IPS-NIHi7 (cell line): ENCODE measurements at regions not wholly inside any gene's neighbourhood (a gene's known extent, or its start where the extent isn't known, plus 50 kb on each side); places are given as distances from the start of the nearest gene placed in this dataset.

Experiments used
- DNase-seq: peaks from one replicate; pipeline ENCODE4 v3.0.0; 2012; ENCODE audit warnings: mixed read lengths; ENCODE audit errors: extremely low spot score

DNA sequence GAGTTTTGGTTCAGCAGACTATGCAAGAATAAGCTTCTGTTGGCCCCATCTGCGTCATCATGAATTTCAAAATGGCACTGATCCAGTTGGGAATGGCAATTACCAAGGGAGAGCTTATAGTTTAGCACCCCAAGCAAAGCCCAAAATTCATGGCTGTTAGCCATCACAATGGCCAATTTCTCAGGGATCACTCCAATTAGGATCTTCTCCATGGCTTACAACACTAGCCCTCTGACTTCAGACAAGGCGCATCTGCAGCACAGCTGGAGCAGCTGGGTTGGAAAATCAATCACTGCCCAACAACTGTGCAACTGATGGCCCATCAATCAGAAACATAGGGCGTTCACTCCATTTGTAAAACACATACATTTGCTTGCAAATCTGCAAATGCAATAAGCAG lies 273.6 kb downstream of the SRBD1 start:
- no peak for DNase-seq

DNA sequence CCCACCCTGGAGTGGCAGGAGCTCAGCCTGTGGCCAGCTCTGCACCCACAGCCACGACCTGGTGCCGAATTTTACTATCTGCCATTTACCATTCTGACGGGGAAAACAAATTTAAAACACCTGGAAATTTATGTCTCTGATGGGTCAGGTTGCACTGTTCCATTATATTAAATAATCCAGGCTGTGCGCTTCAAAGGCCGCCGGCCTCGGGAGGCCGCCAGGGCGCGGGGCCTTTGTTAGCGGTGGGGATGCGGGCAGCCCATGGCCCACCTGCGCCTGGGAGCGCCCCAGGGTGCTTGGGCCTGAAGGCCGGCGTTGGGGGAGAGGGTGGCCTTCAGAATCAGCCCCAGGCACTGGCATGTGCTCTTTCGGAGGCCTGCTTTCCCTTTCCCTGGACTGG lies 276.9 kb downstream of the SRBD1 start:
- DNase-seq, result no peak

DNA sequence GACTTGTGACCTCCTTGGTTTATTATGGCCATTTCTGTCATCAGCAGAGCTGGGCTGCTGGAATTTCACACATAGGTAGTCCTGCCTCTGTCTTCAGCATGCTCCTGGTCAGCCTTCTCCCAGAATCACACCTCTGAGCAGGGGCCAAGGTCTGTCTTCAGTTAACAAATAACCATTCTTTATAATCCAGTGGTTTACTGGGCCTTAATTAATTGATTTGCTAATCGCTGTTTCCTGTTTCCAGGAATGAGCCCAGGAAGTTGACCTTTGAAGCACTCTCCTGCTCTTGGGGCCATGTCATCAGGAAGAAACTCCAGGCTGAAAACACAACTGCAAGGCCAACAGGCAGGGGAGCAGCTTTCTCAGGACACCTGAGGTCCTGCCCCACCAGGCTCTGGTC lies 278.5 kb downstream of the SRBD1 start:
- DNase-seq, result no peak

DNA sequence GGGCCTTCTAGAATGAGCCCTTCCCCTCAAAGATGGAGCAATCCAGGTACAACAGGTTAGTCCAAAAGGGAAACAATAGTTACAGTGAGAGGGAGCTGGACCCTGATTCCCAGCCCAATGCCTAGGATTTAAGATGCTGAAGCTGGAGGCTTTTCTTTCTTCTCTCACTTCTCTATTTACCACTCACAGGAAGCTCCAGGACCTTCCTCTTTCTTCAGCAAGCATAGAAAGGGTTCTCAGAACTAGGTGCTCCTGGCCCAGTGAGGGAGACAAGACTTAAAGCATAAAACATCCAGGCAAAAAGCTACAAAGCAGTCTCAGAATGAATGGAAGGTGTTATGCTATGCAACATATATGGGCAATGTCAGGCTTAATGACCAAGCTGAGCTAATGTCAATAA lies 279.0 kb downstream of the SRBD1 start:
- DNase-seq, result no peak

DNA sequence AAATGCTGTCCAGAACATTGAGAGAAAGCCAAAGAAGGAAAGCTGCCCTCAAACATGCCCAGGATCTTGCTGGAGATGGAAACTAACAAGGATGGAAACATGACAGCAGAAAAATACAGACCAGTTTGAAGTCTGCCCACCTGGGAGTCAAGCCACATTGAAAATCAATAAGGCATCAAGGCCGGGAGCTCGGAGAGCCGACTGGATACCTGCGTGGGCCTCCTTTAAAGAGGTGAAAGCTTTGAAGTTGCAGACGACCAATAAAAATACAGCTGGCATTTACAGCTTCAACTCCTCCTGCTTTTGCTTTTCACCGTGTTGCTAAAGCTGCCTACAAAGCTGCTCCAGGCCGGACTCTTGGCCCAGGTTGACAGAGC lies 279.7 kb downstream of the SRBD1 start:
- no peak for DNase-seq

DNA sequence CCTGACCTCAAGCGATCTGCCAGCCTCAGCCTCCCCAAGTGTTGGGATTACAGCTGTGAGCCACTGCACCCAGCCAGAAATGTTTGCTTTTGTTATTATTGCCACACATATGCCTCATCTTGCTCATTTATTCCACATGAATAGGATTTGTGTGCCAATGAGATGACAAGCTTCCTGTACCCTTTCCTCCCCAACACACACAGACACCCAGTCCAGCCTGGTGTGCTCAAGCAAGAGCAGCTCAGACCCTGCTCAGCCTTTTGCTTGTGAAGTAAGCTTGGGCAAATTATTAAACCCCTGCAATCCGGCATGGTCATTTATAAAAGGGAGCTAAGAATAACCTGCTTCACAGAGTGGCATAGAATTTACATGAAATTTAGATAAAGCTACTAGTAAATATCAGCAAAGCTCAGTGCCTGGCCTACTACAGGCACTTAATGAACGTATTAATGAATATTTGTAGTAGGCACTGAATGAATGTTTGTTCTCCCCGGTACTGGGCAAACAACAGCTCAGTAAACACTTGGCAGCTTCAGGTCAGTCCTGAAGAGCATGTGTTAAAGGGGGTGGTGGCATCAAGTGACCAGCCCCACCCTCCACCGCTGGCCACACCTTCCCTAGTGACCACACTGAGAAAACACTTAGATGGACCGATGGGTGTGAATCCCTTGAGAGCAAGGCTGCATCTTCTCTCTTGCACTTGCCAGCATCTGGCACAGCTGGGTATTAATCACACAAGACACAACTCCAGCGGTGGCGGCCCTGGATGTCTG lies 280.2 kb downstream of the SRBD1 start:
- no peak for DNase-seq

DNA sequence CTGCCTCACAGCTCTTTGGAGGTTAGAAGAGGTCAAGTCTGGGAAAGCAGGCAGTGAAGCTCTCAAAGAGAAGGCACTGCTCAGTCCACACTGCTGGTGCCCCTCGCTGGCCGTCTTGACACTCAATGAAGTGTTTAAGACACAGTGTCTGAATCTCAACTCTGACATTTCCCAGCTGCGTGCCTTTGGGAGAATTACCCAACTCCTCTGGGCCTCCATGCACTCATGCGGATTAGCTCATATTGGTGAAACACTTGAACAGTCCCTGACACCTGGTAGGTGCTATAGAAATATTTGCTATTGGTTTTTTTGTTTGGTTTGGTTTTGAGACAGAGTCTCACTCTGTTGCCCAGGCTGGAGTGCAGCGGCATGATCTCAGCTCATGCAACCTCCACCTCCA lies 281.0 kb downstream of the SRBD1 start:
- no peak for DNase-seq

DNA sequence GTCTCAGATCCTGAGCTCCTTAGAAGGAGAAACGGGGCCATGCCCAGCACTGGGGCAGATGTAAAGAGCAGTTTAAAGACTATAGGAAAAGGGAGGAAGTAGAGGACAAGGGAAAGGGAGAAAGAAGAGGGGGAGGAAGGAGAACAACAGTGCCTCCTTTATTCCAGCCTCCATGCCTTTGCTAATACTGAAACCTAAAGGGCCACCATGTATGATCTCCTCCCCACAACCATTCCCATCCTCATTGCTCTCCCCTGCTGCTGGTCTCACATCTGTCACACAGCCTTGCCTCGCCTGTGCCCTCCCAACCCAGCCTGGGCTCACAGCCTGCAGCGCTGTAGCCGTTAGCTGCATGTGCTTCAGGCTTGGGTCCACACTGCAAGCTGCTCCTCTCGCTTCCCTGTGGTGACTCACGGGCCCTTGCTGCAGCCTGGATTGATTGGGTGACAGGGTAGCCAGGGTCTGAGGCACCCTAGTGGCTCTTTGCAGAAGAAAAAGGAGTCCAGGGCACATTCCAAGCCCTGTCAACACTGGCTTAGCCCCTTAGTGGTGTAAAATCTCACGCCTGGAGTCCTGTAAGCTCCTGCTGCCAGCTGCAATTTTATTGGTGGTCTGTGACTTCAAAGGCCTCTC lies 281.9 kb downstream of the SRBD1 start:
- peak; percentile 67 for DNase-seq

DNA sequence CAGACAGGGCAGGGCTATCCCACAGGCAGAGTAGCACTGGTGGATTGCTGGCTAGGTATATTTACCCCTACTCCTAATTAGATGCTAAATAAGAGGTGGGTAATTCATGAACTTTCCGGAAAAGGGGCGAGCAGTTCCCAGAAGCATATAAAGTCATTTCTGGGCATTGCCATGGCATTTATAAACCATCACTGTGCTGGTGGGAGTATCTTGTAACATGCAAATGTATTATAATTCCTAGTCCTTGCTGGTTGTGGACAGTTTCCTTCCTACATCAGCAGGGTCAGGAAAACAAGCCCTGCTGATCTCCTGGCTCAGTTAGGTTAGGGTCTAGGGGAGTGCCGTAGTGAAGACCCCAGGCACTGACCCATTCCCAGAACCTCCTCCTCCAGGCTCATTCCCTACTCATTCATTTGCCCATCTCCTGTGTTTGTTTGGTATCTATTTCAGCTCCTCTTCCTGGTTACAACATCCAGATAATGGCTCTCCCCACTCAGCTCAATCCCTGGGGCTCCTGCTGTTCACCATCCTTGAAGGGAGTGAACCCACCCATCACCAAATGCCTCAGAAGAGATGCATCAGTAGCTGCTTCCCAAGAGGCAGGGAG lies 282.7 kb downstream of the SRBD1 start:
- DNase-seq, result no peak

DNA sequence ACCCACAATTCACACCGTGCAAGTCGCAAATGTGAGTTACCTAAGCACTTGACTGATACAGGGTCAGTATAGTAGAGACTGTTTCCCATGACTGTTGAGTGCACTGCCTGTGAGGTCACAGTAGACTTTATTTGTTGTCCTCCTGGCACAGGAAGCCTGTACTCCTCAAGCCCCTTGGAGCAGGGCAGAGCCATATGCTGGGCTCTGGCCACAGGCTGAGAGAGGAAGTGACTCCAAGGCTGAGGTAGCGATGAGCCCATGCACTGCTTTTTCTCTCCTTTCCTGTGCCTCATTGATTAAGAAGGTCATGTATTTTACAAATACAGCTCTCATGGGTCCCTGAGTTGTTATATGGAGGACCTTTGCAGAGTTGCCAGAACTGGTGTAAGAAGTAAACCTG lies 287.7 kb downstream of the SRBD1 start:
- no peak for DNase-seq

DNA sequence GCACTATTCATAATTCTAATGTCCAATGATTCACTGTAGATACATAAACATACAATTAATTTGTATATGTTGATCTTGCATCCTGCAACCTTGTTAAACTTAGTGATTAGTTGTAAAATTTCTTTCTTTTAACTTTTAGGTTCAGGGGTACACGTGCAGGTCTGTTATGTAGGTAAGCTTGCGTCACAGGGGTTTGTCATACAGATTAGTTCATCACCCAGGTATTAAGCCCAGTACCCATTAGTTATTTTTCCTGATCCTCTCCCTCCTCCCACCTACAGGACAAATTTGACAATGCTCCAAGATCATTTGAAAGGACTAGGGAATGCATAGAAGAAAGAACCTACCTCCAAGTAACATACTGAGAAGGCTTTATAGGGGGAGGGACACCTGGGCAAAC lies 290.1 kb downstream of the SRBD1 start:
- DNase-seq, result no peak

DNA sequence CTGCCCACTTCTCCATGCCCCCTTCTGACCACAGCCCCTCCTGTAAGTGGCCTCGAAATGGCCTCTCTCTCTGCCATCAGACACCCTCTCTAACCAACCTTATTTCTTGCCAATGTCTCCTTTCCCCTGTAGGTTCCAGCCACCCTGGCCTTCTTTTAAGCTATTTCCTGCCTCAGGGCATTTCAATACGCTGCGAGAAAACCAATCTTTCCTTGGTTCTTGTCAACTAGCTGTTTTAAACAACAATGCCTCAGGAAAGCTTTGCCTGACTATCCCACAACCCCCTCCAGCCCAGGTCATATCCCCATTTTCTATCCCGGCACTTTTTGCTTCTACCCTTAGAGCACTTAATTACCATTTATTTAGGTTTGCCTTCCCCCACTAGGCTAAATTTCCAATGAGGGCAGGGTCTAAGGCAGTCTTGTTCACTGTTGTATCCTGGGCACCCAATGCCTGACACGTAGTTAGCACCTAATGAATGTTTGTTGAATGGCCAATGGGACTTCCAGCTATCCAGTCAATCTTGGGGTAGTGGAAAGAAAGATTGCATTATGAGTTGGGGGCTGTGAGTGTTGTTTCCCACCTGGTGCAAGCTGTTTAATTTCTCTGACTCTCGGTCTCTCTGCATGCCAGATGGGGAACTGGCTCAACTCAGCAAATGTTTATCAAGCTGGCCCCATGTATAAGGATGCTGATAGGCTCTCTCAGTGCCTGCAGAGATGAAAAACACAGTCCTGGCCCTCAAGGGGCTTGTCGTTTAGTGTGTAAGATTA lies 291.2 kb downstream of the SRBD1 start:
- no peak for DNase-seq

DNA sequence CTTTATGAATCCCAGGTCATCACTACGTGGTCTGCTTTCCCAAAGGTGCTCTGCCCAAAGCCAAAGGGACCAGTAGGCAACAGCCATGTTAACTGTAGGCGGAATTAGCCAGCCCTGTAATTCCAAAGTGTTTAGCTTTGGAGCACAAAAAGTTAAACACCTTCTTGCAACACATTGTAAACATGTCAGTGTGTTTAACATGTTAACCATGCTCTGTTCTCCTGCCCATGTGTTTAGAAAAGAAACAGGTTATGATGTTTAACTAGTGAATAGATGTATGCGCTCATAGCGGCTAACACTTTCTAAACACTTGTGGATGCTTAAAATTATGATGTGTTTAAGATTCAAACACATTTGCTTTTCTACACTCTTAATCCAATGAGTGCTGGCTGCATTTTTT lies 292.4 kb downstream of the SRBD1 start:
- DNase-seq, result no peak

DNA sequence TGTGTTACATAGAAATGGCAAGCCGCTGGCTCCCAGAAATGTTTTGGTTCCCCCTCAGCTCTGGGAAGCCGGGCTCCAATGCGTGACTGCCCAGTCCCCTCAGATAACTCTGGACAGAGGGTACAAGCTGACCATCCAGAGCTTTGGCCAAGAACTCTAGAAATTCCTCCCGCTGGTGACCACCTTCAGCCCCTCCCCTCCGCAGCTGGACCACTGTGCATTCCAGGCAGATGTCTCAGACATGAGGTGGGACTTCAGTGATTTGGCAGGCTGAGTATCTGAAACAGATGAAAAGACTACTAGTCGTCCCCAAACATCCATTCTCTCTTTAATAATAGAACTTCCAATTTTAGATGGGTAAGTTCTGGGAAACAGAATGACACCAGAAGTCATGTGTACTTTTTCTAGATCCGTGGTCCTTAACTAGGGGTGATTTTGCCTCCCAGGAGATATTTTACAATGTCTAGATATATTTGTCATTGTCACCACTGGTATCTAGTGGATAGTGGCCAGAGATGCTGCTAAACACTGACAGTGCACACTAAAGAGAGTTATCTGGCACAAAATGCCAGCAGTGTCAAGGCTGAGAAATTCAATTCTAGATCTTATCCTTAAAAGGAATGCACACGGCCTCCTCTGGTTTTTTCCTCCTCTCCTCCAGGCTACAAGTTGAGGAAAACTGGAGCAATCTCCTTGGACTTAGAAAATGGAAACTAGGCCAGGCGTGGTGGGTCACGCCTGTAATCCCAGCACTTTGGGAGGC lies 294.3 kb downstream of the SRBD1 start:
- DNase-seq, result no peak

DNA sequence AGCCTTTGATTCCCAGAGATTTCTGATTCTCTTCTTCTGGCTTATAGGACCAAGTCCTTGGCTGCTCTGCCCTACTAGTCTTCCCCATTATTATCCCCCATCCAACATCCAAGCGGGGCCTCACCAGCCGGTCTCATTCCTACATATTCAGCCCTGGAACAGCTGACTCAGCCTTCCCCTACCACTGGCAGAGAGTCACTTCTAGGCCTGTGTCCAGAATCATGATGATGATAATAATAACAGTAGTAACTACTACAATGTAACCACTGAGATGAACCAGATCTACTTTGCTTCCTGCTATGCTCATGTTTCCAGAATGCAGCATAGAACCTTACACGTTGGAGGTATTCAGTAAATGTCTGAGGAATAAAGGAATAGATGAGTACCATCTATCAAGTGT lies 295.2 kb downstream of the SRBD1 start:
- no peak for DNase-seq

DNA sequence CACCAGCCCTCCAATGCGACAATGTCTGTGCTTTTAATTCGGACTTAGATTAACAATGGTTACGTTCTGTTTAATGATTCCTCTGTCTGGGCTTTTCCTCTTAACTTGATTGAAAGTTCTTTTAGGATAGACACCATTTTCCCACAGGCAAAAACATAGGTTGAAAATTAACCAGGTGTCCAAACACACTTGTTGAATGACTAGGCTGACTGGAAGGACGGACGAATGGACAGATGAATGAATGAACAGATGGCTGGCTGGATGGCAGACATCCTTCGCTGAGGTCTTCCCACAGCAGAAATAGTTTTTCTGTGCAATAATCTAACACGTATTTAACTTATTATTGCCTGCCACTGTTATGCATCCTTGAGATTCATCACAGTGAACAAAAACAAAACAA lies 298.8 kb downstream of the SRBD1 start:
- DNase-seq, result no peak

DNA sequence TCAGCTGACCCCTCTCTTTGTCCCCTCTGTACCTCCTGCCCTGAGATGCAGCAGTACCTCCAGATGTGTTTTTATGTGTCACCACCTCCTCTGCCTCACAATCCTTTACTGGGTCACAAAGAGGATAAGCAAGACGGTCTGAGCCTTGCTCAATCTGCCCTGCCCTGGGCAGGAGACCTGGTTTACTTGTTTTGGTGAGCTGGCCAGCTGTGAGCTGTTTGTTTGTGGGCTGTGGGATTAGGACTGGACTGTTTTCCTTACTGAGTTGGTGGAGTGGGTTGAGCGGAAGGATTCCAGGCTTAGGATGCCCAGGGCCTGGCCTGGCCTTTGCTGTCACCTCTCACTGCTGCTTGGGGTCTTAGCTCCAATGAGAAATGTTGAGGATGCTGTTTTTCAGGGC lies 299.5 kb downstream of the SRBD1 start:
- no peak for DNase-seq

DNA sequence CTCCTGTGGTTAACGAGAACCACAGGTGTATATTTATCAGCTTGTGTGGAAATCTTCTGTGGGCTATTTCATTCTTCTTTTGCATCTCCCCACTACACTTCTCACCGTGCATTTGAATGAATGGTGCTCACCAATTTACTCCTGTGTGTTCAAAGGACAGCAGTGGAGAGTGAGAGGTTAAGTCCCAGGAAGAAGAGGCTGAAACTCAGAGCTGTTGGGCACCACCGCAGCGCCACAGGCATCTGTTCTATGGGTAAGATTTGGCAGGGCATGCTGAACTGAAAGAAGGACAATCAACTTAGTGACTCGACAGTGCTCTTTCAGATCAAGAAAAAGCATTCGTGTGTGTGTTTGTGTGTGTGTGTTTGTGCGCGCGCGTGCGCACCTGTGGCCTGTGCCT lies 297.9 kb upstream of the SIX2 start:
- DNase-seq, result no peak

DNA sequence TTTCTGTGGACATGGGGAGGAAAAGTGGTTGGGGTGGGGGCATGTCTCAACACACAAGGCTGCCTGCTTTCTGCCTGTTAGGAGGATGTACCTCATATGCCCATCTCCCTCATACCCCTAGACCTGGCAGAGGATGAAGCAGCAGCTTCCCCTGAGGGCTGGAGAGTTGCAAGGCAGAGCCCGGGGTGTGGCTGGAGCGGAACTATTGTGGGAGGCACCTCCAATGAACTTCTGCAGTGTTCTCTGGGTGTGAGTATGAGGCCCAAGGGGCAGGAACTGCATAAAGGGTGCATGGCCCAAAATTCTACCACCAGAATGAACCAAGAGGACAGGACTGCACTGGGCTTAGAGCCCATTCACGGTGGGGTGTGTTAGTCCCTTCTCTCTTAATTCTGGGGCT lies 296.3 kb upstream of the SIX2 start:
- no peak for DNase-seq

DNA sequence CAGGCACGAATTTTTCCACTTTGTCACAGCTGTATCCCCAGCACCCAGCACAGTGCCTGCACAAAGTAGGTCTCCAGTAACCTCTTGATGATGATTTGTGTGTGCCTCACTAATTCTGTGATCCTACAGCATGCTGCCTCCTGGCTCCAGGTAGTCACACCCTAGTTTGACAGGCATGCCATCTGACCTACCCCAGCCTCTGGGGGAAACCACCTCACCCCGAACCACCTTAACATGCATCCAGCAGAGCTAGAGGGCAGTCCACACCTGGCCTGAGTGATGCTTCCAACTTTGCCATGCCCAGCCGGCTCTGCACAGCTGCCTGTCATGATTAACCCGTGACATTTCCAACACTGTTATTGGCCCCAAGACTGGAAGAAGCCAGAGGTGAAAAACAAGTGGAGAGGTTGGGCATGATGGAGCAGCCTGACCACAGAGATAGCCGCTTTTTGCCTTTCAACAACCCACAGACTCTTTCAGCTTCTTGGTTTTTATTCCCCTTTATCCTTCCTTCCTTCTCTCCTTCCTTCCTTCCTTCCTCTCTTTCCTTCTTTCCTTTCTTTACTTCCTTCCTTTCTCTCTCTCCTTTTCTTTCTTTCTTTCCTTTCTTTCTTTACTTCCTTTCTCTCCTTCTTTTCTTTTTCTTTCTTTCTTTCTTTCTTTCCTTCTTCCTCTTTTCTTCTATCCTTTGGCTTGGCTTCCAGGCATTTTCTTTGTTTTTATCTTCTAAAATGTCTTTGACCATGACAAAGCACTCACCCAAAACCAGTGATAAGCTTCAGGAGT lies 294.4 kb upstream of the SIX2 start:
- DNase-seq, result no peak
